GM12891 (cell line): ENCODE measurements at regions not wholly inside any gene's neighbourhood (a gene's known extent, or its start where the extent isn't known, plus 50 kb on each side); places are given as distances from the start of the nearest gene placed in this dataset.

Source experiments
- PAX5 ChIP-seq: IDR thresholded peaks from 2 replicates; pipeline ENCODE4 v1.6.1; 2011; ENCODE audit warnings: low read length, moderate library complexity, mild to moderate bottlenecking; ENCODE audit not compliant: insufficient read depth, severe bottlenecking
- POLR2A ChIP-seq: IDR thresholded peaks from 2 replicates; pipeline ENCODE4 v1.6.1; 2011; ENCODE audit warnings: low read depth, low read length, control low read depth
- POLR2AphosphoS5 ChIP-seq: IDR thresholded peaks from 2 replicates; pipeline ENCODE4 v1.6.1; 2011; ENCODE audit warnings: low read depth, low read length, control low read depth
- SPI1 ChIP-seq: IDR thresholded peaks from 2 replicates; pipeline ENCODE4 v1.6.1; 2011; ENCODE audit warnings: low read depth, low read length, control low read depth
- TAF1 ChIP-seq: IDR thresholded peaks from 2 replicates; pipeline ENCODE4 v1.6.1; 2011; ENCODE audit warnings: low read depth, low read length, control low read depth

GRCh38 chr18:63054901-63055584 is 264.5 kb downstream of the BCL2 start:
- TF ChIP-seq POLR2AphosphoS5, result no peak
- TF ChIP-seq POLR2A, result no peak
- no peak for TF ChIP-seq TAF1
- no peak for TF ChIP-seq PAX5
- no peak for TF ChIP-seq SPI1
